PC-9 (cell line): ENCODE measurements at regions not wholly inside any gene's neighbourhood (a gene's known extent, or its start where the extent isn't known, plus 50 kb on each side); places are given as distances from the start of the nearest gene placed in this dataset.

Source experiments
- EZH2 ChIP-seq: fragments of 200-600 bp; sonication (generic); IDR thresholded peaks from 2 replicates; pipeline ENCODE4 v1.8.0; 2017; ENCODE audit warnings: antibody characterized with exemption, low read depth
- TF ChIP-seq, protein P1 (sequence below): fragments of 200-600 bp; sonication (generic); conservative IDR thresholded peaks from 2 replicates; pipeline ENCODE4 v1.6.1; 2017; ENCODE audit warnings: mixed run types, antibody characterized with exemption, mild to moderate bottlenecking, moderate library complexity

- TF ChIP-seq, protein P1, sequence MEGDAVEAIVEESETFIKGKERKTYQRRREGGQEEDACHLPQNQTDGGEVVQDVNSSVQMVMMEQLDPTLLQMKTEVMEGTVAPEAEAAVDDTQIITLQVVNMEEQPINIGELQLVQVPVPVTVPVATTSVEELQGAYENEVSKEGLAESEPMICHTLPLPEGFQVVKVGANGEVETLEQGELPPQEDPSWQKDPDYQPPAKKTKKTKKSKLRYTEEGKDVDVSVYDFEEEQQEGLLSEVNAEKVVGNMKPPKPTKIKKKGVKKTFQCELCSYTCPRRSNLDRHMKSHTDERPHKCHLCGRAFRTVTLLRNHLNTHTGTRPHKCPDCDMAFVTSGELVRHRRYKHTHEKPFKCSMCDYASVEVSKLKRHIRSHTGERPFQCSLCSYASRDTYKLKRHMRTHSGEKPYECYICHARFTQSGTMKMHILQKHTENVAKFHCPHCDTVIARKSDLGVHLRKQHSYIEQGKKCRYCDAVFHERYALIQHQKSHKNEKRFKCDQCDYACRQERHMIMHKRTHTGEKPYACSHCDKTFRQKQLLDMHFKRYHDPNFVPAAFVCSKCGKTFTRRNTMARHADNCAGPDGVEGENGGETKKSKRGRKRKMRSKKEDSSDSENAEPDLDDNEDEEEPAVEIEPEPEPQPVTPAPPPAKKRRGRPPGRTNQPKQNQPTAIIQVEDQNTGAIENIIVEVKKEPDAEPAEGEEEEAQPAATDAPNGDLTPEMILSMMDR: no peak
- no peak for TF ChIP-seq EZH2
Measured at GRCh38 chr7:84583331-84583730, 388.7 kb upstream of the SEMA3A start.
